Breast epithelium (tissue), 3 donors: ENCODE measurements at regions not wholly inside any gene's neighbourhood (a gene's known extent, or its start where the extent isn't known, plus 50 kb on each side); places are given as distances from the start of the nearest gene placed in this dataset.

Experiments used
- CTCF ChIP-seq, 3 donors: fragments of 450-650 bp; IDR thresholded peaks; one replicate each; pipeline ENCODE4 v1.5.1; 2016 to 2017; ENCODE audit warnings: antibody characterized with exemption in 3 of 3, mild to moderate bottlenecking in 3 of 3, moderate library complexity in 3 of 3
- POLR2A ChIP-seq: fragments of 450-650 bp; IDR thresholded peaks from one replicate; pipeline ENCODE4 v1.6.1; 2016; ENCODE audit warnings: antibody characterized with exemption, mild to moderate bottlenecking, moderate library complexity

DNA sequence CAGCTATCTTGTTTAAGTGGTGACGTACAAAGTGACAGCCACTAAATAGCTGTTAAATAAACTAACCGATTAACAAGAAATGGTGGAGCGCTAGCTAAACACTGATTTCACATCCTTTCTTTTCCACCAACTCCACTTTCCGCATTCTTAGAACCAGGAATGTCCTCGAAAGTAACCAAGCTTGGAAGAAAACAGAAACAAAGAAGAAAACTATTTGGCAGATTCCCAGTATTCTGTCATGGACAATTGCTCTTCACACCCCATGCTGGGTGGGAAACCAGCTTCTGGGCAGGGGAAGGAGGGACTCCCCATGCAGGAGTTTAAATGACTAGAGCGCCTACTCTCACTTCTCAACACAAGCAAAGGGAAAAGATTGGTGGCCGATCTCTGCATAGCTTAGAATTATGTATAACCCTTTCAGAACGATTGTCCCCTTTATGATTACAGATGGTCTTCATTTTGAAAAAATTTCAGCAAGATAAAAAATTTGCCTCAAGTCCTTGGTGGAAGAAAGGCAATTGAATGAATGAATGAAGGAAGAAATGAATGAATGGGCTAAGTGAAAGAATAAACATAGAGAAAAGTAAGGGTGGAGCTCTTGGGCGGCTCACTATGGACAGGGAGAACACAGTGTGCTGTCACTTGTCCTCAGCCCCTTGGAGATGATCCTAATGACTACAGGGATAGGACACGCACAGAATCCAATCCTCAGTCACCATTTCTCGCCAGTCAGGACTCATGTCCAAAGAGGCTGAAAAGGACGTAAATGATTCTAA, 148.7 kb upstream of the NEDD9 start:
- no peak for TF ChIP-seq POLR2A
- no peak for TF ChIP-seq CTCF (IDR thresholded peaks at IDR 0.05)
